GM10266 (cell line): ENCODE measurements at regions not wholly inside any gene's neighbourhood (a gene's known extent, or its start where the extent isn't known, plus 50 kb on each side); places are given as distances from the start of the nearest gene placed in this dataset.

Source experiments
- DNase-seq: peaks from one replicate; pipeline ENCODE4 v3.0.0; 2012; ENCODE audit errors: extremely low spot score
- CTCF ChIP-seq: IDR thresholded peaks from 2 replicates; pipeline ENCODE4 v1.5.1; 2012; ENCODE audit warnings: mild to moderate bottlenecking, low read depth; ENCODE audit not compliant: control insufficient read depth, insufficient read depth; ENCODE audit errors: missing control alignments

- no peak for DNase-seq
- TF ChIP-seq CTCF = no peak
Observed at GRCh38 chr1:57637155-57637554, 213.3 kb upstream of the DAB1 start.

- no peak for TF ChIP-seq CTCF
- DNase-seq = no peak
Observed at GRCh38 chr1:57633881-57634280, 210.0 kb upstream of the DAB1 start.

- no peak for DNase-seq
Observed at GRCh38 chr1:57633056-57633455, 209.2 kb upstream of the DAB1 start.

GRCh38 chr1:57632401-57632800 is 208.5 kb upstream of the DAB1 start:
- no peak for TF ChIP-seq CTCF
- no peak for DNase-seq

More at GRCh38 chr1:57633056-57633455, 209.2 kb upstream of the DAB1 start:
- TF ChIP-seq CTCF = no peak

- no peak for TF ChIP-seq CTCF
- DNase-seq = no peak
Observed at GRCh38 chr1:57627612-57628011, 203.8 kb upstream of the DAB1 start.

- no peak for DNase-seq
Observed at GRCh38 chr1:57623791-57624538, 200.1 kb upstream of the DAB1 start.

More at GRCh38 chr1:57623791-57624538, 200.1 kb upstream of the DAB1 start:
- no peak for TF ChIP-seq CTCF
